Right kidney (tissue), 1 donor: ENCODE measurements at regions not wholly inside any gene's neighbourhood (a gene's known extent, or its start where the extent isn't known, plus 50 kb on each side); places are given as distances from the start of the nearest gene placed in this dataset.

Experiments used
- DNase-seq: peaks from one replicate; pipeline ENCODE4 v3.0.0-alpha.2; 2016

DNA sequence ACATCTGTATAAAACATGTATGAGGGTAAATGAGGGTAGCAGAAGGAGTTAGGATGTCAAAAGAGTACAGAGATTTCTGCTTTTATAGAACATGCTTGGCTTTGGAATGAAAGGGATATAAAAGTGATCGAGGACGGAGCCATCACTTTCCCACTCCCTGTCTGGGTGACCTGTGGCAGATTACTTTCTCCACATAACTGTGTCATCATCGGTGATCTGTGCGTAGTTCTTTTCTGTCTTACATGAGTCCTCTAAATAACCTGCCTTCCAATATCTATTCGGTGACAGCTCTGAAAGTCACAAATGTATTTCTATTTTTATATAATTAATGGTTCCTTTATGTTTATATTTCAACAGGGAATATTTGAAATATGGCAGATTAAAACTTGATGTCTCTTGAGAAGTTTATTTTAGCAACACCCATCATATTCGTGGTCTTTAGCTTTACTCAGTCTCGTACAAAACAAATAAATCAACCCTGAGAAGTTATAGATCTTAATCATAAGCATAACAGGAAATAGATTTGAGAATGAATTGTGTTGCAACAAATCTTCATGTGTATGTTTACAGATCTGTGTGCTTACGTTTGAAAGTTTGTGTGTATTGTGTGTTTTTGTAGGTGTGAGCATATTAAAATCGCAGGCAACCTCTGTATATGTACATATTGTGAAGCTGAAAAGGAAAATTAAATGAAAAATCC, 1094.3 kb downstream of the EFNB2 start:
- DNase-seq: no peak

DNA sequence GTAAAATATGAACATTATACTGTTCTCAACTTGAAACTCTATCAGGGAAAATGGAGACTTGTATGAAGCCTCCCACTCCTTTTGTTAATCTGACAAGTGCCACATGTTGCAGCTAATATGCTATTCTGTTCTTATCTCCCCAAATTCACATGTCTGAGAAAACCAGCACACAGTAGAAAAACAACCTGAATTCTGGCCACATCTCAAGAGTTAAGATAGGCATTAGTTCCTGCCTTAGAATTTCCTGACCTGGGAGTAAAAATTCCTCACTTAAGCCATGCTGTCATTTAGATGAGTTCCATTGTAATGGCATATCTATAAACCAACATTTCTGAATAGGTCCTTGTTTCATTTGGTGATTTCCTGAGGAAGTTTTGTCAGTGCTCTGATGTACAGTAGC, 1098.5 kb downstream of the EFNB2 start:
- DNase-seq: no peak

DNA sequence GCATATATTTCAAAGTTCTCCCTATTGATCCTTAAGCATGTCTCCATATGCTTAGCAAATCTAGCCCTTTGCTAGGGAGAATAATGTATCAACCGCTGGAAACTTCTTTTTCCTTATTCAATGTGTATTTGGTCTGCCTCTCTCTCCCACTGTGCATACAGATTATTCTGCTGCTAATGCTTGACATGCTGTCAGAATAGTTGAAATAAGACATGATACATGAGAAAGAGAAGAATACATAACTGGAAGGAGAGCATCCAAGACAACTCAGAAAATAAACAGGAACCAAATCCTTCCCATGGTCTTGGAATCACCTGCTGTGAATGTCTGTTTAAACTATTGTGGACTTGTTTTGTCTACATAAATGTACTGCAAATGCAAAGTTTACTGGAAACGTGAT, 1103.0 kb downstream of the EFNB2 start:
- no peak for DNase-seq

DNA sequence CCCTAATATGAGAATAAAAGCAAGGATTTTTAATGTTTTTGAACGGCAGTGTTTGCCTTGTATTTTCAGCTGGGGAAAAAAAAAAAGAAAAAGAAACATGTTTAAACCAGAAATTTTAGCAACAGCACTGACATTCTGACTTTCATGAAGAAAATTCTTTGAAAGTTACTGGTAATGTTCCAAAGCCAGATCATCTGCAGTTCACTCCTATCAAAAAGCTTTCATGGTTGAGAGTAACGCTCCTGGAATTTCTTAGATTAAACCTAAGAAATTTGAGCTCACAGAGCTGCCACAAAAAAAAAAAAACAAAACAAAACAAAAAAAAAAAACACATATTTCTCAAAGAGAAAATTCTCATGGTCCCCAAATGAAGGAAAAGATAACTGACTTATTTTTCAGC, 1106.7 kb downstream of the EFNB2 start:
- DNase-seq: no peak

DNA sequence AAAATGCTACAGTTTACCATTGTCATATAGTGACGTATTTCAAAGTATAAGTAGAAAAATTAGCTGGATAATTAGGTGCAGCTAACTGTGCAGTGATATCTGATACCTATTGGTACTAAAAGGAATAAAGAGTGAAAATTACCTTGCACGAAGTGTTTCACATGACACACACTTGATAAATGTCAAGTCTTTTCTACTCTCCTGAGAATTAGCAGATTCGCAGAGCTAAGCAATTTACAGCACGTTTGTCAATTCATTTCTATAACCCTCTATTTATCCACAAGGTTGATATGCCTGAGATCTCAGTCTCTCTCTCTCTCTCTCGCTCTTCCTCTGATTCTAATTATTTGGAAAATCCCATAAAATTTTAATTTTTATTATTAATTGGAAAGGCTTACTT, 1109.0 kb downstream of the EFNB2 start:
- no peak for DNase-seq

DNA sequence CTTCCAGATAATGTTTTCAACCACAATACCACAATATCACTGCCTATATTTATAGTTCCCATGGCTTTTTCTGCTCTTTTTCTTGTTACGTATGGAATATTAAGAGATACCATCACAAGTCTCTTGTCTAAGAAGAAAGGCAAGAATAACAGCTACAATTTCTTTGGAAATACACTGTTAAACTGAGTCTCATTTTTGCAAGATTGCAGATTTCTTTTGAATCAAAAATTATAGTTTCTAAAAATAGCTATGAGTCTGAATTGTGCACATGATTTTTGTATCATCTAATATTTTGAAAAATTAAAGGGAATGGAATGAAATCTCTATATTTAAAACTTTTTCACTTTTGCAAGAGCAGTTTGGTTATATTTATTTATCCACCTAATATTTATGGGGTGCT, 1120.8 kb downstream of the EFNB2 start:
- no peak for DNase-seq

DNA sequence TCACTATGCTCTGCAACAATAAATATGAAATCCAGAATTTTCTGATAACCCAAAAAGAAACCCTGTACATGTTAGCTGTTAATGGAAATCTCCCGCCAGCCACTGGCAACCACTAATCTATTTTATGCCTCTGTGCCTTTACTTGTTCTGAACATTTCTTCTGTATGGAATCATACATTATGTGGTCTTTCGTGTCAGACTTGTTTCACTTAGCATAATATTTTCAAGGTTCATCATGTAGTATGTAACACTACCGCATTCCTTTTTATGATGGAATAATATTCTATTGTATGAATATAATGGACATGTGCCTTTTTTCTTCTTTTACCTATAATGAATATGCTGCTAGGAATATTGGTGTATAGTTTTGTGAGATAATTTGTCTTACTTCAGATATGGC, 1123.3 kb downstream of the EFNB2 start:
- no peak for DNase-seq

DNA sequence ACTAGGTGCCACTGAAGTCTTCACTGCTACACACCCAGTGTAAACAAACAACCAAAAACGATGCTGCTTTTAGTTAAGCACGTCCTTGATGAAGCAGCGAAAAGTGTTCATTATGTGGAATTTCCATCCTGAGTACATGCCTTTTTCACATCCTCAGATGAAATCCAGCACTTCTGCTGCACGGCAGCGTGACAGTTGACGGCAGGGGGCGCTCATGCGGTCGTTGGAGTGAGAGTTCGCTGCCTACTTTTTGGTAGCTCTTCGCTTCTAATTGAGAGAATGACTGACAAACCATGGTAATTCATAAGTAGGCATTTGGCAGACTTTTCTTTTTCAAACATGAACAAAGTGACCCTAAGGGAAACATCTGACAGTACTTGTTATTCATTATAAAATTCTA, 1124.9 kb downstream of the EFNB2 start:
- no peak for DNase-seq

DNA sequence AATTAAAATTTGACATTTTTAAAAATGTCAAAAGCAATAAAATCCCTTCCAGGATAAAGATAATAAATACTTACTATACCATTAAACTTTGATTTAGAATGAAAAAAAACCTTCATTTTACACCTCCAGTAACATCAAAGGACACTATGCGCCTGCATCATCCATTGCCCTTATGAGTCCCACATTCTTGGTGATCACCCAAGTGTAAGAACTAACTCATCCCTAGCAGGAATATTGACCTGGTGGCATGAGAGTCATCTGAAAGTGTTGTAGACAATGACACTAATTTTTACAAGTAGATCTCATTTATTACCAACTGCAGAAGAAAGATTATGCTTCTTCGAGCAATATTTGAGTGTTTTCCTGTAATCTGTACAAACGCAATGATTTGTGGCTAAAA, 1128.9 kb downstream of the EFNB2 start:
- DNase-seq: no peak

DNA sequence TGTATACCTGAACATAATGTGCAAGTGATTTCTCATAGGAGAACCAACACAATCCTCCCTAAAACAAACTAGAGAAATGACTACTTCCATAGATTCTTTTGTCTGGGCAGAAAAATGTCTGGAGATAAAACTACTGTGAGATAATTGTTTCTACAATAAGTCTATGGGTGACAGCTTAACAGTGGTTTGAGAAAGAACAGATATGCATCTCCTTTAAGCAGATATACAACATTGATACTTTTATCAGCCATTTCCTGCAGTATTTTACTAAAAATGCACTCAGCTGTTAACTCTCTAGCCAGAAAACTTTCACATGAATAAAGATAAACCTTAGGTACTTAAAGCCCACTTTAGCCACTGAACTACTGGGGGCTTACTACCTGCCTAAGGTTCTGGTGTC, 1132.4 kb downstream of the EFNB2 start:
- DNase-seq: no peak

DNA sequence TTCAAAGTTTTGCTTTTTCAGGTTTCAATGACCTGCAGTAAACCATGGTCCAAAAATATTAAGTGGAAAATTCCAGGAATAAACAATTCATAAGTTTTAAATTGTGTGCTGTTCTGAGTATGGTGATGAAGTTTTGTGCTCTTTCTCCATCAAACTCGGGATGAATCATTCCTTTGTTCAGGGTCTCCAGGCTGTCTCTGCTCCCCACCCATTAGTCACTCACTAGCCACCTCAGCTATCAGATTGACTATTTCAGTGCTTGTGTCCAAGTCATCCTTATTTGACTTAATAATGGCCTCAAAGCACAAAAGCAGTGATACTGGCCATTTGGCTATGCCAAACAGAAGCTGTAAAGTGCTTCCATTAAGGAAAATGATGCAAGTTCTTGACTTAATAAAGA, 1140.4 kb downstream of the EFNB2 start:
- no peak for DNase-seq

DNA sequence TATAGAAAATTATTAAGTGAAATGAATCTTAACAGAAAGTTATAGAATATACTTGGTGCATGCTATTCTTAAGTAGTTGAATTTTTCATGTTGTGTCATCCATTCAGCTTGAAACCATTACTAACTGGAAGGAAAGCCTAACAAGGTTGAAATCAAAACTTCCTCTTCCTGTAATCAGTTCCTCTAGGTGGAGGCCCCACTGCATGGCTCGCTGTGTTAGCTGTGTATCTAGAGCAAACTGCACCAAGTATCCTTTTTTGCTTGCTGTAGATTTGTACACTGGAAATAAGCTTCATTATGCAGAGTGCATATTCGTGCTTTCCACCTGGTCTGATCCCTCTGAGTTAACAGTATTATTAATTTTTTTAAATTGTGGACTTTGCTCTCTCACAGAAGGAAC, 1146.1 kb downstream of the EFNB2 start:
- no peak for DNase-seq

DNA sequence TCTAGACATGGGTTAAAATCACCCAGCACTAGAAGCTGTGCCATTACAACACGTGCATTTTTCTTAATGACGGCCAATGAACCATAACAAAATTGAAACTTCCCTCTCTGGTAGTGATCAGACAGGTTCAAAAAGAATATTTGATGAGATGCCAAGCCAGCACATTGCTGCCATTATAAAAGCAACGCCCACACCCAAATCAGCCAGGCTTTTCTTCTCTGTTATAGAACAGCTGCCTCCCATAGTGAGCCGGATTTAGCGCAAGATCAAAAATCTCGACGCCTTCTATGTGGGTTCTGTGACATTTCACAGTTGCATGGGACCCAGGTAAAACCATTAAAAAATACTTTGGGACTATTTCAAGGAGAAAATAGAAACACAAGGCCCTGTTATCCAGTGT, 1158.0 kb downstream of the EFNB2 start:
- DNase-seq: no peak

DNA sequence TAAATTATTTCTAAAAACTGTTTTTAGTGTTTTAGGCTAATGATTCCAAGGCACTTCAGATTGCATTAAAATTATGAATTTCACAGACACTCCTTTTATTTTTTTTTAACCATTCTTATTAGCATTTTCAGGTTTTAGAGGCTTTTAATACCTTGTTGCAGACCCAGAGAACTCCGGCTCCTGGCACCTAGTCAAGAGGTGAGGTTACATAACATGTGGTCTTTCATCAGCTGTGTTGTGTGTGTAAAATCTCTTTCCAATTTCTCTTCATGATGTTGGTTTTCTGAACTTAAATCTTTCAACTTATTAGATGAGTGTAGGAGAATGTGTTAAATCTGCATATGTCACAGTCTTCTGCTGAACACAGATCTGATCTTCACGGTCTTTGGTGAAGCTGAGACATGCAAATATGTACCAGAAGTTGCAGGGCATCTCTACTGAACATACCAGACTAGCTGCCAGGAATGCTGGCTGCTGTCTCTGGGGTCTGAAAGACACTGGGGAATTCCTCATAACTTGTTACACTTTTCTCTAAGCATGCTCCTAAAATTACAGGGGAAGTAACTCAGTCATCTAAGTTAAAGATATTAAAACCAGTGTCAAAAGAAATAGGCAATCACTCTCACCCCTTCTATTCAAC, 1165.3 kb downstream of the EFNB2 start:
- no peak for DNase-seq

DNA sequence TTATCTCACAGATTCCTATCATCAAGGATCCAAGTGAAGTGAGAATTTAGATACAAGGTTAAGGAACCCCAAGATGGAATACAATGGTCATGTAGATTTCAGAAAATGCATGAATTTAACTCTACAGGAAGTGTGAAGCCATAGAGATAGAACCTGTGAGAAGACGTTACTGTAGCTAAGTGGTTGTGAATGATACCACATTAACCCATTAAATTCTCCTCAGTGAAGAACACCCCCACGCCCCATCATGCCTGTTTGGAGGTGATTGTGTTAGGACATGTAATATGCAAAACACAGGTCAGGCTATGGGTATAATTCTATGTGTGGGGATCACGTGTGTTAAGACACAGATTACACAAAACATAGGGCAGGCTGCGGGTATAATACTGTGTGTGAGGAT, 1166.7 kb downstream of the EFNB2 start:
- DNase-seq: no peak

DNA sequence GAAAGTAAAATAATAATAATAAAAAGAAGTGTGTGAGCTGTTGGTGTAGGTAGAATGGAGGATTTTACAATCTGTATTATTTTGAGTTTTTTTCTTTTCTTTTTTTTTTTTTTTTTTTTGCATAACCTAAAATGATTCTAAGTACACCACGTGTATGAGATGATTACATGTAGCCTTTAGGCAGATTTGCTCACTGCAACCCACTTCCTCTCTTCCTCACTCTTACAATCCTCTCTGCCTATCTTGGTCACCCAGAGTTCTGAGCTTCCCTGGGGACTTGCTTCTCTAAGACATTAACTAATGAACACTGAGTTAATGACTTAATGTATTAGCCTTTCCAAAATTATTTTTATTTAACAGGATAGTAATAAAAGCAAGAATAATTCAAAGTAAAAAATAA, 1169.6 kb downstream of the EFNB2 start:
- DNase-seq: no peak

DNA sequence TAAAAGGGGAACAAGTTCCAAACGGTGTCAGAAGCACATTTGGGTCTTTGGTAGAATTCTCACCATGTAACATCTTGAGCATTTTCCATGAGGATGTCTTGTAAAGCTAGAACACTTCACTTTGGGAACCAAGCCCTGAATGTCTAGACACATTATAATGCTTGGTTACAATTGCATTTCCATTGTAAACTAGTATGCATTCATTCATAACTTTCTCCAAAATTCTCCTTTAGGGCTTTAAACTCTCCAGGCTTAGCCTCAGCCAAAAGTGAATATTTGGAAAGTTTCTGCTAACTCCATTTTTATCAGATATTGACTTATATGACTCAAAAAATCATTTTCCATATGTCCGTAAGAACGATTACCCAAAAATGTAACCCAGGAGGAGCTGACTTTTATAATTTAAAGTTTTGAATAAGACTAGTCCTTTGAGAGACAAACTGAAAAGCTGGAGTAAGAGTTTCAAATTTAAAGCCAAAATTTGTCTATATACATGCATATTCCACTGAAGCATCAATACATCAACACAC, 1170.4 kb downstream of the EFNB2 start:
- DNase-seq: no peak

DNA sequence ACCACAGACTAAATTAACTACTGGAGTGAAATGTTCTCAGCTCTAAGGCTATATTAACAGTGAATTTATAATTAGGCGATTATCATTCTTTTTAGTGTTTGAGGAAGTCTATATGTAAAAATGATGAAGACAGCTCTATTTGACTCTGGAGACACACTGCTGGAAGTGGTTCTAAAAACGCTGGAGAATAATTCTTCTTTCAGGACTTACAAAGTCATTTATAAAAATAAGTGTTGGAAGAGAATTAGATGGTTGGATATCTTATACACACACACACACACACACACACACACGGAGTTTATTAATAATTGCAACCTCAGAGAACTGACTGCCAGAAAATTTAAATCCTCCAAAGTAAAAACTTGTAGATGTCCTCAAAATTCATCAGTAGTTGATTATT, 1171.3 kb downstream of the EFNB2 start:
- DNase-seq: no peak

DNA sequence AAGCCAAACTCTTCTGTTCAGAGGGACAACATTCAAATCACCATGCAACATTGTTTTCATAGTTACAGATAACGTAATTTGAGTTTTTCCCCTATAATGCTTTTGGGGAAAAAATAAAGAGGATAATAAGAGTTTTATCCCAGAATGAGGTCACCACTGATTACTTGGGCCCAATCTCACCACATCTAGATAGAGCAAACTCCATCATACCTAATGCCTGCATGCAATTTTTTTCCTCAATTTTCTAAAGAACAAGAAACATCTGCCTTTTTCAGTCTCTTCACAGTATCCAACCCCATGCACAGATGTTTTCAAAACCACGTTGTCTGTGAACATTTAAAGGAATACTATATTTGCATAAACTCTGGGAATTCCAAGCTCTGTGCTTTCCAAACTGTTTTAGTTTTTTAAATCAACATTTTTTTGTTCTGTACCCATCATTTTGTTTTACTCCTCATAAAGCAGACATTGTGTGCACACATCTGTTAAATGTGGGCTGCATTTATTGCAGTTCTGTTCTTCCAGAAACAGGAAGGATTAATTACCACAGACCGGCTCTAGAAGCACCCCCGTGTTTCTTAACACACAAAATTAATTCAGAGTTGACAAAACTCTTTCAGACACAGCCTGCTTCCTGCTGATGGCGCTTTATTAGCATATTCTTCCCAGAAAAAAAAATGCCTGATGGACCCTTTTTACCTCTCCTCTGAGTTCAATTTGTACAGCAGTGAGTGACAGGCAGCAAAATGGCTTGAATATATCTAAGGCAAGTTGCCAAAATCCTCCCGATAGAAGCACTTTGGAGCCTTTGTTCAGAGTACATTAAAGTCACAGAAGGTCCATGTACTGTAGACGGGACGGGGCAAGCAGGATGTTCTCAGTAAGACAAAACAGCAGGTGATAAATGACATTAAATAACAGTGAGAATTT, 1171.9 kb downstream of the EFNB2 start:
- no peak for DNase-seq

DNA sequence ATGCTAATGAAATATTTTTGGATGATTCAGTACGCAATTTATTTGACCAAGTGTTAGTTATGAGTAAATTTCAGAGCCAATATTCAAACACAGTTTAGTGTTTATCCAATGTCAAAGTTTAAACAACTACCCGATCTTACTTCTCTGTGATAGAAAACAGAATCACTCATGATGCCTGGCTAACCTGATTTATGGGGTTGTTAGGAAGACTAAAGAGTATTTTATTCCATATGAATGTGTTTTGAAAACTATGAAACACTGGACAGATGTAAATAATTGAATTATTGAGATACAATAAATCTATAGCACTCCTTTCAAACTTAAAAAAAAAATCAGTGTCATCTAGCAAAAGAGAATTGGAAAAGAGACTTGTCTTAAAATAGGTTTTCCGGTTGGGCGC, 1181.8 kb downstream of the EFNB2 start:
- DNase-seq: no peak

DNA sequence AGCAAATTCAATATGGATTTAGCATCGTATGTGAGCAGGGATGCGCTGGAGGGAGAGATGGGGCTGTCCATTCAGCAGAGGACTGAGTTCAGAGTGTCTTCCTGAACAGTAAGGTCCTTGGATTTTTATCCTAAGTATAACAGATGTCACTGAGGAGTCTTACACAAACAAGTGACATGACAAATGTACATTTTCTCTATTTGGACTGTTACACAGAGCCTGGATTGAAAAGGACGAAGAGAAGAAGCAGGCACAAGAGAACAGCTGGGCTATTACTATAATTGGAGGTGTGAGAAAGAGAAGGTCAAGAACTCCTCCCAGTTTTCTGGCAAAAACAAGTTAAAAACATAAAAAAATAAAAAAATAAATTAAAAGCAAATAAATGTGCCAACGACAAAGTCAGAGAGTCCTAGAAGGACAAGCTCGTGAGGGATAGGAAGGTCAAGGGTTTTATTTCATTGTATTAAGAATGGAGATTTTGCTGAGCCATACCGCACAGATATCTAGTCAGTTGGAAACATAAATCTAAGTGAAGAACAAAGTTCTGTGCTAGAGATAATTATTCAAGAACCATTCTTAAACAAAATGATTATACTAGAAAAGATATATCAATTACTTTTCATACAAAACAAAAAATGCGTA, 1186.3 kb downstream of the EFNB2 start:
- DNase-seq: no peak

DNA sequence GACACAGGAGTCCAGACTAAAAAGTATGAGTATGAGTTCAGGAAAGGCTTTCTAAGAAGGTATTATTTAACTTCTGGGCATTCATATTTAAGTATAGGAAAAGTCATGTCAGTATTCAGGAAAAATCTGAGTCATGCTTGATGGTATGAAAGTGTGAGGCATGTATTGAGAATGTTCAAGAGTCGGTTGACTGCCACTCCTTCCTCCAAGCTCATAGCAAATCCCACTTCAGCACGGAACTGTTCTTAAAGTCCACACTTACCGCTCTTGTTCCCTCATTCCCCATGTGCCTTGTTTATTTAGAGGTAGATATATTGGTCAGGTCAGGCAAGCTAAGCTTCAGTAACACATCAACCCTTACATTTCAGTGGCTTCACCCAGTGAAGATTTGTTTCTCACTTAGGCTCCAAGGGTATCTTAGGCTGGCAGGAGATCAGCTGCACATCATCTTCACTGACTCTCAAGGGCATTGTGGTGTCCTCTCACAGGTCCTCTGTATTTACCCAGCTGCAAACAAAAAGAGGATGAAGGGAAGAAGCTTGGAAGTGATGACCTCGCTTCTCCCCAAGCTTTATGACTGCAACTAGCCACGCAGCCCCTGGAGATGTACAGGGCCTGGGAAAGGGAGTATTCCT, 1189.2 kb downstream of the EFNB2 start:
- DNase-seq: no peak
